Erythroblast (primary cell): ENCODE measurements at regions not wholly inside any gene's neighbourhood (a gene's known extent, or its start where the extent isn't known, plus 50 kb on each side); places are given as distances from the start of the nearest gene placed in this dataset.

Experiments
- GATA1 ChIP-seq: IDR thresholded peaks from 2 replicates; pipeline ENCODE4 v1.6.1; 2011; ENCODE audit warnings: low read depth, mild to moderate bottlenecking, control low read depth, low read length, moderate library complexity
- POLR2A ChIP-seq: IDR thresholded peaks from 2 replicates; pipeline ENCODE4 v1.6.1; 2011; ENCODE audit warnings: mild to moderate bottlenecking, low read length

DNA sequence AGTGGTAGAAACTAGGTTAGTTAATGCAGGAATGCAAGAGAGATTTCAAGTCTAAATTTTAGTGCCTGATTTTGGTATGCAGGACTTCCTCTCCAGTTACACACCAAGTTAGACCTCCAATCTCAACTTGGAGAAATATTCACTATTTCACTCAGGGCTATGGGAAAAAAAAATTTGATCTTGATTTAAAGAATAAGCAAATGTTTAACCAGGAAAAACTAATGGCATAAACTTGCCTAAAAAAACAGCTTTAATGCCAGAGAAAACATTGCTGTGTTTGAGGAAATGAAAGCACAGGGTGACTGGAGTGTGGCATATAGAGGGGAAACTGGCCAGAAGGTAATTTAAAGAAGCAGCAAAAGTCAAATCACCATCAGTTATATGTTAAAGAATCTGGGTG is 575.4 kb upstream of the LRRC4C start:
- TF ChIP-seq POLR2A (no peak), GATA1 (no peak)
